ENCODE measurements at regions not wholly inside any gene's neighbourhood (a gene's known extent, or its start where the extent isn't known, plus 50 kb on each side); places are given as distances from the start of the nearest gene placed in this dataset.

- no peaks in the 10 kb centered on the region for H3K36me3 ChIP-seq
- H3K27me3 ChIP-seq: no peaks in the 10 kb centered on the region
- DNase-seq (no peak), ATAC-seq (ENCODE audit: low FRiP score in 2 of 2) (no peak)
- H3K4me1 ChIP-seq: peaks cover 0 to 5% (median 0%) of the 10 kb centered on the region in 4 donors
- TF ChIP-seq EP300 (IDR thresholded peaks at IDR 0.05): no peak
- no peak for TF ChIP-seq CTCF (IDR thresholded peaks at IDR 0.05)
- no peak for TF ChIP-seq POLR2AphosphoS5 (IDR thresholded peaks at IDR 0.05)
- TF ChIP-seq POLR2A (IDR thresholded peaks at IDR 0.05): no peak
- H3K27ac ChIP-seq: no peak overlapping the region
- no peaks in the 10 kb centered on the region for H3K9me3 ChIP-seq
- no peak overlapping the region for H3K4me3 ChIP-seq
Measured at GRCh38 chr1:68796888-68797287, 300.0 kb upstream of the DEPDC1 start.

- DNase-seq: no peak
- TF ChIP-seq CTCF (IDR thresholded peaks at IDR 0.05) (no peak), POLR2A (IDR thresholded peaks at IDR 0.05) (no peak), POLR2AphosphoS5 (IDR thresholded peaks at IDR 0.05) (no peak), EP300 (IDR thresholded peaks at IDR 0.05) (no peak)
- H3K27me3 ChIP-seq: no peaks in the 10 kb centered on the region
- H3K4me3 ChIP-seq: no peak overlapping the region
- ATAC-seq (ENCODE audit: low FRiP score in 2 of 2): no peak
- H3K36me3 ChIP-seq: no peaks in the 10 kb centered on the region
- peaks cover 0 to 5% (median 0%) of the 10 kb centered on the region in 4 donors for H3K4me1 ChIP-seq
- no peaks in the 10 kb centered on the region for H3K9me3 ChIP-seq
- no peak overlapping the region for H3K27ac ChIP-seq
- WGBS, 2 donors: 79 to 82% methylated on average over 1 of the region's 1 CpG
Measured at GRCh38 chr1:68798071-68798470, 301.2 kb upstream of the DEPDC1 start.

- H3K9me3 ChIP-seq: no peaks in the 10 kb centered on the region
- H3K4me1 ChIP-seq: peaks cover 0 to 5% (median 0%) of the 10 kb centered on the region in 4 donors
- DNase-seq (no peak), ATAC-seq (ENCODE audit: low FRiP score in 2 of 2) (no peak)
- no peak overlapping the region for H3K4me3 ChIP-seq
- H3K27ac ChIP-seq: no peak overlapping the region
- no peaks in the 10 kb centered on the region for H3K27me3 ChIP-seq
- TF ChIP-seq CTCF (IDR thresholded peaks at IDR 0.05): no peak
- no peak for TF ChIP-seq EP300 (IDR thresholded peaks at IDR 0.05)
- no peak for TF ChIP-seq POLR2A (IDR thresholded peaks at IDR 0.05)
- TF ChIP-seq POLR2AphosphoS5 (IDR thresholded peaks at IDR 0.05): no peak
- H3K36me3 ChIP-seq: no peaks in the 10 kb centered on the region
Measured at GRCh38 chr1:68799096-68799495, 302.2 kb upstream of the DEPDC1 start.

DNA sequence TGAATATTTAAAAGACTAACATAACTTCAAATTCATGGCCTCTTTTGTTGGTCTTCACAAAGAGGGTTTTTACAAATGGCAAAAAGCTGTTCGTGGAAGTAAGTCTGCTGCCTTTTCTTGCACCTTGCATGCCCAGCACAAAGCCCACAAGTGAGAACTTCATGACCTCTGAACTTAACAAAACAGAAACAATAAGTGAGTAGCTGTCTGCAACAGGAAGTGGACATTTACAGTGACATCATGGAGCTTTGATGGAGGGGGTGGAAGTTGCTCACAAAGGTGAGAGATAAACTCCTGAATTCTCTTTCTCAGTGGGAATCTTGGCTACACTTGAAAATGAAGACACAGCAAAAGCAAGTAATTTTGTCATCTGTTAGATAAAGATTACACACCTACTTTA lies 303.3 kb upstream of the DEPDC1 start:
- no peaks in the 10 kb centered on the region for H3K27me3 ChIP-seq
- DNase-seq: no peak
- no peak overlapping the region for H3K4me3 ChIP-seq
- 56 to 73% methylated on average over 1 of the region's 1 CpG for WGBS, 2 donors
- peaks cover 0 to 5% (median 0%) of the 10 kb centered on the region in 4 donors for H3K4me1 ChIP-seq
- no peaks in the 10 kb centered on the region for H3K9me3 ChIP-seq
- ATAC-seq (ENCODE audit: low FRiP score in 2 of 2): no peak
- TF ChIP-seq EP300 (IDR thresholded peaks at IDR 0.05): no peak
- no peak for TF ChIP-seq CTCF (IDR thresholded peaks at IDR 0.05)
- TF ChIP-seq POLR2A (IDR thresholded peaks at IDR 0.05): no peak
- TF ChIP-seq POLR2AphosphoS5 (IDR thresholded peaks at IDR 0.05): no peak
- H3K27ac ChIP-seq: no peak overlapping the region
- no peaks in the 10 kb centered on the region for H3K36me3 ChIP-seq

DNA sequence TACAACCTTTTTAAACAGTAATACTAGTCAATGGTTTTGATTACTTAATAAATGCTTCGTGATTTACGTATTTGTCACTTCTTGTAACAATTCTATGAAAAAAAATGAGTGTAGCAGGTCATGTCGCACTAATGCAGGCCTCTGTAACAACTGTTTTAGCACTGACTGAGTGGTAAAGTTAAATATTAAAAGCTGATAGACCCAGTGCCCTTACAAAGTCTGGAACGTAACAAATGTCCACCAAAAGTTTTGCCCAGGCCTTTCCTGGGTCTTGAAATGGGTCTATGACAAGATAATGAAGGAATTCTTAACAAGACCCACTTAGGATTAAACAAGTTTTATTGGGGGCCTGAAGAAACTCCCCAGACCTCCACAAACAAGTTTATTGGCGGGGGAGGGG lies 304.6 kb upstream of the DEPDC1 start:
- H3K9me3 ChIP-seq: no peaks in the 10 kb centered on the region
- 58 to 68% methylated on average over 5 of the region's 5 CpGs for WGBS, 2 donors
- DNase-seq (no peak), ATAC-seq (ENCODE audit: low FRiP score in 2 of 2) (no peak)
- no peak for TF ChIP-seq CTCF (IDR thresholded peaks at IDR 0.05)
- TF ChIP-seq POLR2A (IDR thresholded peaks at IDR 0.05): no peak
- no peaks in the 10 kb centered on the region for H3K36me3 ChIP-seq
- no peak overlapping the region for H3K4me3 ChIP-seq
- H3K4me1 ChIP-seq: peaks cover 0 to 5% (median 0%) of the 10 kb centered on the region in 4 donors
- H3K27ac ChIP-seq: no peak overlapping the region
- H3K27me3 ChIP-seq: no peaks in the 10 kb centered on the region
